Mesothelial cell of epicardium (in vitro differentiated cells): ENCODE measurements at regions not wholly inside any gene's neighbourhood (a gene's known extent, or its start where the extent isn't known, plus 50 kb on each side); places are given as distances from the start of the nearest gene placed in this dataset.
A peak's percentile ranks its signal among the peaks of the same experiment; 100 is the strongest.

ENCODE experiments used
- DNase-seq, 2 experiments: peaks; one replicate each; pipeline ENCODE4 v3.0.0; 2021; ENCODE audit warnings: low spot score in 2 of 2; ENCODE audit not compliant: unreplicated experiment in 2 of 2
- H3K27ac Mint-ChIP-seq: 2 replicates; pipeline ENCODE4 v1.8.0; 2021; ENCODE audit warnings: mixed read lengths
- H3K27me3 Mint-ChIP-seq: 2 replicates; pipeline ENCODE4 v1.8.0; 2021; ENCODE audit warnings: low read depth, mixed read lengths
- H3K36me3 Mint-ChIP-seq: 2 replicates; pipeline ENCODE4 v1.8.0; 2021; ENCODE audit warnings: mixed read lengths
- H3K4me1 Mint-ChIP-seq: 2 replicates; pipeline ENCODE4 v1.8.0; 2021; ENCODE audit warnings: mixed read lengths
- H3K4me3 Mint-ChIP-seq: 2 replicates; pipeline ENCODE4 v1.8.0; 2021; ENCODE audit warnings: mild to moderate bottlenecking, moderate library complexity, mixed read lengths
- H3K9me3 Mint-ChIP-seq: 2 replicates; pipeline ENCODE4 v1.8.0; 2021; ENCODE audit warnings: mixed read lengths
- TF ChIP-seq, protein P1 (sequence below): fragments of 200-600 bp; sonication (generic); IDR thresholded peaks from one replicate; pipeline ENCODE4 v1.5.0; 2021; ENCODE audit warnings: antibody characterized with exemption; ENCODE audit not compliant: unreplicated experiment

DNA sequence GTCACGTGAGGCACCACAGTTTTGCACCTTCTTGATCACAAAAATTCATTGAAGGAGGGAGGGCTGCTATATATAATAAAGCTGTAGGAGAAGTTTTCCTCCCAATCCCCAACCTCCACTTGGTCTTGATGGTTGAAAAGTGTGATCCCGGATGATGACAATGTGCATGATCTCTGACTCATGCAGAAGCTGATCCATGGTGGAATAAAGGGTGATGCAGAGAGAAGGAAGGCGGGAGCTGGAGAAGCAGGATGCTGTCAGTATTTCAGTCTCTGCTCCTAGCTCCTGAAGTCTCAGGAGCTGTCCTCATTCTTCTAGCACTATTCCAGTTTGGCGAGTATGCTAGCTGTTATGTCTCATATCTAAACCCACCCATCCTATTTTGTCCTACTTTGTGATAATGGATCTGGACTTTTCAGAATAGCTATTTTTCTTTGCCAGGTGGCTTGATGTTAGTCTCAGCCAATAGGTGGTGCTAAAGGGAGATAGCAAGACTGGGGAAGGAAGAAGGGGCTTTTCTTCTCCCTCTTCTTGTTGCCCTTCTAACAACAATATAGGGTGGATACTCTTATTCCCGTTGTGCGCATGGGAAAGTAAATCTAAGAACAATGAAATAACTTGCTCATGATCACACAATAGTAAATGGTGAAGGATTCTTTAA is 65.6 kb upstream of the HTR2A start:
- Mint-ChIP-seq H3K9me3 (no peaks in the 10 kb centered on the region), H3K36me3 (no peaks in the 10 kb centered on the region), H3K27me3 (no peaks in the 10 kb centered on the region), H3K4me3 (no peak overlapping the region), H3K27ac (no peak overlapping the region), H3K4me1 (no peaks in the 10 kb centered on the region)
- TF ChIP-seq, protein P1, sequence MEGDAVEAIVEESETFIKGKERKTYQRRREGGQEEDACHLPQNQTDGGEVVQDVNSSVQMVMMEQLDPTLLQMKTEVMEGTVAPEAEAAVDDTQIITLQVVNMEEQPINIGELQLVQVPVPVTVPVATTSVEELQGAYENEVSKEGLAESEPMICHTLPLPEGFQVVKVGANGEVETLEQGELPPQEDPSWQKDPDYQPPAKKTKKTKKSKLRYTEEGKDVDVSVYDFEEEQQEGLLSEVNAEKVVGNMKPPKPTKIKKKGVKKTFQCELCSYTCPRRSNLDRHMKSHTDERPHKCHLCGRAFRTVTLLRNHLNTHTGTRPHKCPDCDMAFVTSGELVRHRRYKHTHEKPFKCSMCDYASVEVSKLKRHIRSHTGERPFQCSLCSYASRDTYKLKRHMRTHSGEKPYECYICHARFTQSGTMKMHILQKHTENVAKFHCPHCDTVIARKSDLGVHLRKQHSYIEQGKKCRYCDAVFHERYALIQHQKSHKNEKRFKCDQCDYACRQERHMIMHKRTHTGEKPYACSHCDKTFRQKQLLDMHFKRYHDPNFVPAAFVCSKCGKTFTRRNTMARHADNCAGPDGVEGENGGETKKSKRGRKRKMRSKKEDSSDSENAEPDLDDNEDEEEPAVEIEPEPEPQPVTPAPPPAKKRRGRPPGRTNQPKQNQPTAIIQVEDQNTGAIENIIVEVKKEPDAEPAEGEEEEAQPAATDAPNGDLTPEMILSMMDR, result peak; percentile 12
- DNase-seq, result no peak

DNA sequence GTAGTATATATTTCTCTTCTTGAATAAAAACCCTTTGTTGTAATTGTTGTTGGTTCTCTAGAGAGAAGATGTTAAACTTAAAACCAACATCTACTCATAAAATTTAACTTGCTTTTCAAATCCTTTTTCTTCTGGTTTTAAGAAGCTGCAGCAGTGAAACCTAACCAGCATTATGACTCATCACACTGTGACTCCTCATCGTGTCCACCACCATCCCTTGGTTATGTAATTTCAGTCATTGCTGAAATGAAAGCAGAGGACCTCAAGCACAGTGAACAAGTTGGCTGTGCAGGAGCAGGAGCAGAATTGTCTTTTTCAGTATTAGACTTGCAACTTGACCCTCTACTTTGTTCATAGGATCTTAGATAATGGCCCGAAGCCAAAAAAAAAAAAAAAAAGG is 64.9 kb upstream of the HTR2A start:
- Mint-ChIP-seq H3K27ac (no peak overlapping the region), H3K4me3 (no peak overlapping the region), H3K36me3 (no peaks in the 10 kb centered on the region), H3K4me1 (no peaks in the 10 kb centered on the region), H3K9me3 (no peaks in the 10 kb centered on the region), H3K27me3 (no peaks in the 10 kb centered on the region)
- TF ChIP-seq, protein P1, result no peak
- no peak for DNase-seq

DNA sequence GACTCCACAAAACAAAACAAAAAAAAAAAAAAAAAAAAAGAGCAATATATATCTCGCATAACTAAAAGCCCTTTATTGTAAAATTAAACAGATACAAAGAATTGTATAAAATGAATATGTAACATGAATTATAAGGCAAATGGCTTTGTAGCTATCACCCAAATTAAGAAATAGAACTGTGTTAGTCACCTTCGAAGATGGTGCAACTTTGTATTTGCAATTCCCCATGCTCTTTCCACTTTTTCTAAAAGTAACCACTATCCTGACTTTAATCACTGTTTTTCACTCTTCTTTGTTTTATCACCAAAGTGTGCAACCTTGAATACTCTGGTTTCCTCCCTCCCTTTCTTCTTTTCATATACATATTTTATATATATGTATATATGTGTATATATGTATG is 57.1 kb upstream of the HTR2A start:
- TF ChIP-seq, protein P1, result no peak
- Mint-ChIP-seq H3K4me3 (no peak overlapping the region), H3K4me1 (no peaks in the 10 kb centered on the region), H3K27ac (no peak overlapping the region), H3K36me3 (no peaks in the 10 kb centered on the region), H3K9me3 (no peaks in the 10 kb centered on the region), H3K27me3 (no peaks in the 10 kb centered on the region)
- DNase-seq, result no peak

DNA sequence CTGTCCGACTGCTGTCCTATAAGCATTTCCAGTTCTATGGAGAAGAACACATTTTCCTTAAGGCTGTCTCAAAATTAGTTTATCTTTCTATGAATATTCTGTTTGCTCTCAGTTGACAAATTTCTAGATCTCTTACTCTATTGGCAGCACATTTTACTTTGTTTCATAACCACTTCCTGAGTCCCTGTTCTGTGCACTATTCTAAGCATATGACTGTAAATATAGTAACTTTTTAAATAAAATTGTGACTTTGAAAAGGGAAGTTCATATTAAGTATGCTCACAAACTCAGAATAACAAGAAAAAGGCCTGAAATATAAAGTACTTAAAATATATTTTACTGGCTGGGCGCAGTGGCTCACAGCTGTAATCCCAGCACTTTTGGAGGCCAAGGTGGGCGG is 56.5 kb upstream of the HTR2A start:
- Mint-ChIP-seq H3K9me3 (no peaks in the 10 kb centered on the region), H3K36me3 (no peaks in the 10 kb centered on the region), H3K4me1 (no peaks in the 10 kb centered on the region), H3K27ac (no peak overlapping the region), H3K4me3 (no peak overlapping the region), H3K27me3 (no peaks in the 10 kb centered on the region)
- TF ChIP-seq, protein P1, result no peak
- no peak for DNase-seq

DNA sequence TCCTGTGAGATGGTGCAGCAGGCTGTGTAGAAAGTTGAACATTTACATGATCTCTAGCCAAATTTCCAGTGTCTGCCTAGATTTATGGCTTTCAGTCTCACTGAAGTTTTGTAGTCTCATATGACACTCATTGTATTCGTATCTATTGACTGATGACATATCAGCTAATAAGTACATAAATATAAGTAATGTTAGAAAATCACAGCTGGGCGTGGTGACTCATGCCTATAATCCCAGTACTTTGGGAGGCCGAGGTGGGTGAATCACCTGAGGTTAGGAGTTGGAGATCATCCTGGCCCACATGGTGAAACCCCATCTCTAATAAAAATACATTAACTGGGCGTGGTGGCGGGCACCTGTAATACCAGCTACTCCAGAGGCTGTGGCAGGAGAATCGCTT is 54.7 kb upstream of the HTR2A start:
- no peaks in the 10 kb centered on the region for H3K4me1 Mint-ChIP-seq
- H3K9me3 Mint-ChIP-seq, result peaks cover 10% of the 10 kb centered on the region
- TF ChIP-seq, protein P1, result no peak
- H3K27me3 Mint-ChIP-seq, result no peaks in the 10 kb centered on the region
- H3K4me3 Mint-ChIP-seq, result no peak overlapping the region
- H3K27ac Mint-ChIP-seq, result no peak overlapping the region
- DNase-seq, result no peak
- no peaks in the 10 kb centered on the region for H3K36me3 Mint-ChIP-seq

DNA sequence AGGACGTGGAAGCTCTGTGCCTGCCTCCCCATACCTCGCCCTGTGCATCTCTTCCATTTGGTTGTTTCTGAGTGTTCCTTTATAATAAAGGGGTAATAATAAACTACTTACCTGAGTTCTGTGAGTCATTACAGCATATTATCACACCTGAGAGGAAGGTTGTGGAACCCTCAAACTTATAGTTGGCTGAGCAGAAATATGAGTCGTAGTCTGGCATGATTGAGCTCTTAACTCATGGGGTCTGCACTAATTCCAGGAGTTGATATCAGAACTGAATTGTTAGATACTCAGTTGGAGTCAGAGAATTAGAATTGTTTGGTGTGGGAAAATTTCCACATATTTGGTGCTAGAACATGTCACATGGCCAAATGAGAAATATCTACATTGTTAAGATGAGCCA is 52.4 kb upstream of the HTR2A start:
- Mint-ChIP-seq H3K4me3 (no peak overlapping the region), H3K4me1 (no peaks in the 10 kb centered on the region), H3K27ac (no peak overlapping the region), H3K9me3 (peaks cover 30% of the 10 kb centered on the region), H3K36me3 (no peaks in the 10 kb centered on the region), H3K27me3 (no peaks in the 10 kb centered on the region)
- TF ChIP-seq, protein P1, result no peak
- DNase-seq, result no peak
